H1 (cell line): ENCODE measurements at regions not wholly inside any gene's neighbourhood (a gene's known extent, or its start where the extent isn't known, plus 50 kb on each side); places are given as distances from the start of the nearest gene placed in this dataset.

Experiments
- BRCA1 ChIP-seq: IDR thresholded peaks from 2 replicates; pipeline ENCODE4 v1.6.1; 2012; ENCODE audit warnings: low read depth, low read length, improper control_type of control experiment
- HDAC6 ChIP-seq: IDR thresholded peaks from one replicate; pipeline ENCODE4 v1.7.1; 2012; ENCODE audit warnings: low read depth, mild to moderate bottlenecking, inconsistent platforms, low read length, moderate library complexity
- POLR2A ChIP-seq, 2 experiments: IDR thresholded peaks; 1 replicate in 1 of 2; 2 replicates in 1 of 2; pipeline ENCODE4 v1.6.1; 2011; ENCODE audit warnings: low read depth in 2 of 2, low read length in 2 of 2, mild to moderate bottlenecking in 2 of 2; ENCODE audit errors: control extremely low read depth in 1 of 2
- RFX5 ChIP-seq: IDR thresholded peaks from 2 replicates; pipeline ENCODE4 v1.6.1; 2011; ENCODE audit warnings: low read depth, low read length, improper control_type of control experiment, borderline replicate concordance
- SRF ChIP-seq: IDR thresholded peaks from 2 replicates; pipeline ENCODE4 v1.6.1; 2011; ENCODE audit warnings: mild to moderate bottlenecking, low read depth, low read length, moderate library complexity

DNA sequence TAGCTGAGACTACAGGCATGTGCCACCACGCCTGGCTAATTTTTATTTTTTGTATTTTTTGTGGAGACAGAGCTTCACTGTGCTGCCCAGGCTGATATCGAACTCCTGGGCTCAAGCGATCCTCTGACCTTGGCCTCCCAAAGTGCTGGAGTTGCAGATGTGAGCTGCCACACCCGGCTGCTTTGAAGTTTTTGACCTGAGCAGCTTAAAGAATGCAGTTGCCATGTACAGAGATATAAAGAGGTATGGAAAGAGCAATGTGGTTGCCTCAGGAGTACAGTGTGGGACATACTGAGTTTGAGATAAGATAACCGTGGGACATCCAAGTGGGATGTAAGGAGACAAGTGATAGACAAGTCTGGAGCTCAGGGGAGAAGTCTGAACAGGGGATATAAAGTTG lies 82.7 kb upstream of the LSM14A start (continued):
- no peak for TF ChIP-seq BRCA1
- TF ChIP-seq HDAC6, result no peak
- no peak for TF ChIP-seq RFX5
- no peak for TF ChIP-seq POLR2A (IDR thresholded peaks at IDR 0.05; ENCODE audit: control extremely low read depth in 1 of 2, low read depth in 2 of 2, low read length in 2 of 2)
- TF ChIP-seq SRF, result no peak
